ENCODE measurements at regions not wholly inside any gene's neighbourhood (a gene's known extent, or its start where the extent isn't known, plus 50 kb on each side); places are given as distances from the start of the nearest gene placed in this dataset.
A peak's percentile ranks its signal among the peaks of the same experiment; 100 is the strongest.

DNA sequence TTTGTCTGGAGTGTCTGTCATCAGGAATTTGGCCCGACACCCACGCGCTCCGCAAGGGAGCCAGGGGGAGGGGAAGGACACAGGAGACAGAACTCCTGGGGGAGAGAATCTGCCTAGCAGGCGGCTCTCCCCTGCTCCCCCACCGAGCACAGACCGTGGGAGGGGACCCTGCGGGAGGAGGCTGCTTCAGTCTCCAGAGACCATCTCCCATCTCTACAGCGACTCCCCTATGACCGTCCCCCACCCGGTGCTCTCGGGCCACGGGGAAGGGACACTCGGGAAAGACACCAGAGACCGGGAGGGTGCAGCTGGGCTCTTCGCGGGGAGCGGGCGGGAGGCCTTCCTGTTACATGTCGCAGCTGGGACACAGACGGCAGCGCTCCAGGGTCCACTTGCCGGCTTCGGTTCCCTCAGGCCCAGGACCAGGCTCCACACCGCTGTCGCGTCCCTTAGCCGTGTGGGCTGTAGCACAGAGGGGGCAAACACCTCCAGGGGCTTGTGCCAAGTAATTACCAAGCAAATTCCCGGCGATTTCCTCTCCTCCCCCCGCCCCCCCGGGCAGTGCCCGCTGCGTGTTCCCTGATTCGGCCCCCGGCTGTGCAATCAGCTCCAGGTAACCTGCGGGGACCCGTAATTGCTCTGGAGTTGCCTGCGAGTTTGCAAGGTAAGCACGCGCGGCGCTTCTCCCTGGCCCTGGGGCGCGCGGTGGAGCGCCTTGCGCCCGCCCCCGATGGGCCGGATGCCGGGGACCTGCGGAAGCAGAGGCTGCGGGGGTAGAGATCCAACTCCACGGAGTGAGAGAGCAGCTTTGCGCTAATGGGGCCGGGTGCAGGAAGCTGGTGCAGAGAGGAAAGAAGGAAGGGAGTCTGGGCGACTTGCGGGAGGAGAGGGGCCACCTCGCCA lies 155.1 kb upstream of the CADM1 start:
- Mint-ChIP-seq H3K9me3 (peaks cover 6% of the 10 kb centered on the region), H3K27ac (no peak overlapping the region), H3K4me1 (ENCODE audit: unreplicated experiment) (peaks cover 15% of the 10 kb centered on the region), H3K36me3 (no peaks in the 10 kb centered on the region), H3K27me3 (peaks cover 71% of the 10 kb centered on the region), H3K4me3 (peak overlapping the region; percentile 85)
- DNase-seq (ENCODE audit: extremely low spot score, unreplicated experiment) = peak; percentile 74
- TF ChIP-seq, protein P1, sequence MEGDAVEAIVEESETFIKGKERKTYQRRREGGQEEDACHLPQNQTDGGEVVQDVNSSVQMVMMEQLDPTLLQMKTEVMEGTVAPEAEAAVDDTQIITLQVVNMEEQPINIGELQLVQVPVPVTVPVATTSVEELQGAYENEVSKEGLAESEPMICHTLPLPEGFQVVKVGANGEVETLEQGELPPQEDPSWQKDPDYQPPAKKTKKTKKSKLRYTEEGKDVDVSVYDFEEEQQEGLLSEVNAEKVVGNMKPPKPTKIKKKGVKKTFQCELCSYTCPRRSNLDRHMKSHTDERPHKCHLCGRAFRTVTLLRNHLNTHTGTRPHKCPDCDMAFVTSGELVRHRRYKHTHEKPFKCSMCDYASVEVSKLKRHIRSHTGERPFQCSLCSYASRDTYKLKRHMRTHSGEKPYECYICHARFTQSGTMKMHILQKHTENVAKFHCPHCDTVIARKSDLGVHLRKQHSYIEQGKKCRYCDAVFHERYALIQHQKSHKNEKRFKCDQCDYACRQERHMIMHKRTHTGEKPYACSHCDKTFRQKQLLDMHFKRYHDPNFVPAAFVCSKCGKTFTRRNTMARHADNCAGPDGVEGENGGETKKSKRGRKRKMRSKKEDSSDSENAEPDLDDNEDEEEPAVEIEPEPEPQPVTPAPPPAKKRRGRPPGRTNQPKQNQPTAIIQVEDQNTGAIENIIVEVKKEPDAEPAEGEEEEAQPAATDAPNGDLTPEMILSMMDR (conservative IDR thresholded peaks at IDR 0.05) = no peak

DNA sequence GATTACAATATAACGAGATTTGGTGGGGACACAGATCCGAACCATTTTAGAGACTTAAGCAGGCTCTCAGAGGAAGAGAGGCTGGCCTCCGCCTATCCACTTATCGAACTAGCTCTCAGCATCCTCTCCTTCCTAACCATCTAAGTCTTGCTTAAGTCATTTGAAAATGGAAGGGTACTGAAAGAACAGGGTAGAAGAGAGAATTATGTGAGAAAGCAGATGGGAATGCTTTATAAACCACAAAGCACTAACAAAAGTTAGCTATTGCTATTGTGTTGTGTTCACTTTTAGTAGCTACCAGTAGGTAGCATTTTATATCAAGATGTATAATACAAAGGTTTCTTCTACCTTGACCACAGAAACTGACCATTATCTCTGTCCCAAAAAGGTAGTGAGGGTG lies 153.4 kb upstream of the CADM1 start:
- Mint-ChIP-seq H3K27ac (no peak overlapping the region), H3K4me3 (no peak overlapping the region), H3K9me3 (peaks cover 6% of the 10 kb centered on the region), H3K27me3 (peaks cover 64% of the 10 kb centered on the region), H3K4me1 (ENCODE audit: unreplicated experiment) (peaks cover 16% of the 10 kb centered on the region), H3K36me3 (no peaks in the 10 kb centered on the region)
- no peak for DNase-seq (ENCODE audit: extremely low spot score, unreplicated experiment)
- TF ChIP-seq, protein P1 (conservative IDR thresholded peaks at IDR 0.05) = no peak

DNA sequence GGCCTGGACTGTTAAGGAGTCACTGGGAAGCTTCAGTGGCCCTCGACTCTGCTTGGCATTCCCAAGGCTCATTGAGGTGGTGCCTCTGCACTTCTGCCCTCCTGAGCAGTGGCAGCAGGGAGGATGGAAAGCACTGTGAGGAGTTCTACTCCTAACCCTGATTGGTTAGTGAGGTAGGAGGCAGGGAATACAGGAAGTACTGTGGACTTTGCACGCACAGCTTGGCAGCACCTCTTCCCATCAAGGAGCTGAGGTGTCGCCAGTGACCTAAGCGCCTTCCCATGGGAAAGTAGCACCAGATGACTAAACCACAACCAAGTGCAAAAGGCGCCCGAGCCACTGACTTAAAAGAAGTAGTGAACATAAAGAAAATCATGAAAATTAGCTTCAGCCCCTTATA lies 152.5 kb upstream of the CADM1 start:
- H3K4me3 Mint-ChIP-seq = no peak overlapping the region
- peaks cover 6% of the 10 kb centered on the region for H3K9me3 Mint-ChIP-seq
- H3K27ac Mint-ChIP-seq = no peak overlapping the region
- H3K27me3 Mint-ChIP-seq = peaks cover 65% of the 10 kb centered on the region
- TF ChIP-seq, protein P1 (conservative IDR thresholded peaks at IDR 0.05) = no peak
- DNase-seq (ENCODE audit: extremely low spot score, unreplicated experiment) = no peak
- peaks cover 25% of the 10 kb centered on the region for H3K4me1 Mint-ChIP-seq (ENCODE audit: unreplicated experiment)
- no peaks in the 10 kb centered on the region for H3K36me3 Mint-ChIP-seq

DNA sequence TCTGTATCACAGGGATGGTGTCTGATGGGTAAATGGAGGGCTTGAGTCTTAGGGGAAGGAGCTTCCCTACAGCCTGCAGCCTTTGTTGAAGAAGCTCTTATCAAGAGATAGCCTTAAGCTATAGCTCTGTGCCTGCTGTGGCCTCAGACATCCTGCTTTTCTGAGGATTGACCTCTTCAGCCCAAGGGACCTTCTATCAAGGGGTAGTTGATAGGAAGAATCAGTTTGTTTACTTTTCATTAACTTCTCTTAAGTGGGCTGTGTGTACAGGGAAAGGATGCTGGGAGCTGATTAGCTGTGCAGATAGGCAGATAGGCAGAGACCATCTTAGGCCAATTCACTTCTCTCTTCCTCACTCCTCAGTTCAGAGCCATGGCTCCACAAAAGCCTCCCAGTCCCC lies 151.8 kb upstream of the CADM1 start:
- Mint-ChIP-seq H3K27ac (no peak overlapping the region), H3K4me1 (ENCODE audit: unreplicated experiment) (peaks cover 28% of the 10 kb centered on the region), H3K27me3 (peaks cover 66% of the 10 kb centered on the region), H3K36me3 (no peaks in the 10 kb centered on the region), H3K4me3 (no peak overlapping the region), H3K9me3 (peaks cover 6% of the 10 kb centered on the region)
- no peak for DNase-seq (ENCODE audit: extremely low spot score, unreplicated experiment)
- TF ChIP-seq, protein P1 (conservative IDR thresholded peaks at IDR 0.05) = no peak

DNA sequence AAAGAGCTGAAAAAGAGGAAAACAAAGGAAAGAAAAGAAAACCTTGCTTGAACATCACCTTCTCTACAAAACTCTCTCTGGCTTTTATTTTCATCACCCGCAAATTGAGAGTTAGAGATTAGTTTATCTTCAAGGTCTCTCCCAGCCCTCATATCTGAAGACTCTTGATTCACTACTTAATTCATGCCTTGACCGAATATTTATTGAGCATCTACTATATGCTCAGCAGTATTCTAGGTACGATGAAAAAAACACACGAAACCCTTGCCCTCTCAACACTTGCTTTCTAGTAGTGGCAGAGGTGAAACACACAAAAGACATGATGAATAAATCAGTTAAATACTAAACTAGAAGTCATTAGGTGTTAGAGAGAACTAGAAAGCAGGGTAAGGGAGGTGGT lies 150.6 kb upstream of the CADM1 start:
- Mint-ChIP-seq H3K27ac (no peak overlapping the region), H3K4me3 (no peak overlapping the region), H3K4me1 (ENCODE audit: unreplicated experiment) (peaks cover 19% of the 10 kb centered on the region), H3K36me3 (no peaks in the 10 kb centered on the region), H3K9me3 (peaks cover 6% of the 10 kb centered on the region), H3K27me3 (peaks cover 60% of the 10 kb centered on the region)
- TF ChIP-seq, protein P1 (conservative IDR thresholded peaks at IDR 0.05) = no peak
- DNase-seq (ENCODE audit: extremely low spot score, unreplicated experiment) = no peak

Measured in type B pancreatic cell (in vitro differentiated cells).